ENCODE measurements at regions not wholly inside any gene's neighbourhood (a gene's known extent, or its start where the extent isn't known, plus 50 kb on each side); places are given as distances from the start of the nearest gene placed in this dataset.

- peaks cover 83% of the 10 kb centered on the region for H3K27me3 ChIP-seq
- H3K4me1 ChIP-seq, result peaks cover 0 to 13% (median 0%) of the 10 kb centered on the region in 3 donors
- peaks cover 0 to 5% (median 0%) of the 10 kb centered on the region in 3 donors for H3K9me3 ChIP-seq
- no peak for ATAC-seq
- H3K36me3 ChIP-seq, result no peaks in the 10 kb centered on the region
- H3K27ac ChIP-seq, result no peak overlapping the region
- H3K4me3 ChIP-seq, result no peak overlapping the region
- TF ChIP-seq POLR2AphosphoS5 (IDR thresholded peaks at IDR 0.05), result no peak
- TF ChIP-seq POLR2A (IDR thresholded peaks at IDR 0.05), result no peak
- no peak for TF ChIP-seq EP300 (IDR thresholded peaks at IDR 0.05)
- TF ChIP-seq CTCF (IDR thresholded peaks at IDR 0.05), result no peak
- WGBS, 2 donors (ENCODE audit: low coverage in 1 of 2), result 80 to 85% methylated on average over 9 to 12 of the region's 16 CpGs
These were observed 104.7 kb downstream of the ENGASE start for GRCh38 chr17:79179334-79179733.

- Histone ChIP-seq H3K4me1 (no peaks in the 10 kb centered on the region), H3K36me3 (no peaks in the 10 kb centered on the region), H3K9me3 (peaks cover 0 to 5% (median 0%) of the 10 kb centered on the region in 3 donors), H3K27ac (no peak overlapping the region), H3K27me3 (peaks cover 69% of the 10 kb centered on the region), H3K4me3 (no peak overlapping the region)
- WGBS, 2 donors (ENCODE audit: low coverage in 1 of 2), result 20 to 100% methylated on average over 2 of the region's 20 CpGs
- ATAC-seq, result no peak
- TF ChIP-seq POLR2AphosphoS5 (IDR thresholded peaks at IDR 0.05) (no peak), POLR2A (IDR thresholded peaks at IDR 0.05) (no peak), CTCF (IDR thresholded peaks at IDR 0.05) (no peak), EP300 (IDR thresholded peaks at IDR 0.05) (no peak)
These were observed 103.3 kb downstream of the ENGASE start for GRCh38 chr17:79177877-79178276.

GRCh38 chr17:79176792-79177601 is 102.4 kb downstream of the ENGASE start:
- peaks cover 60% of the 10 kb centered on the region for H3K27me3 ChIP-seq
- H3K27ac ChIP-seq, result no peak overlapping the region
- ATAC-seq, result no peak
- H3K4me1 ChIP-seq, result no peaks in the 10 kb centered on the region
- no peaks in the 10 kb centered on the region for H3K36me3 ChIP-seq
- peaks cover 0 to 5% (median 0%) of the 10 kb centered on the region in 3 donors for H3K9me3 ChIP-seq
- WGBS, 2 donors (ENCODE audit: low coverage in 1 of 2), result 39 to 50% methylated on average over 2 to 6 of the region's 21 CpGs
- H3K4me3 ChIP-seq, result no peak overlapping the region
- TF ChIP-seq POLR2AphosphoS5 (IDR thresholded peaks at IDR 0.05), result no peak
- TF ChIP-seq POLR2A (IDR thresholded peaks at IDR 0.05), result no peak
- no peak for TF ChIP-seq CTCF (IDR thresholded peaks at IDR 0.05)
- no peak for TF ChIP-seq EP300 (IDR thresholded peaks at IDR 0.05)

GRCh38 chr17:79174905-79175856 is 100.6 kb downstream of the ENGASE start:
- H3K36me3 ChIP-seq, result no peaks in the 10 kb centered on the region
- peaks cover 0 to 5% (median 0%) of the 10 kb centered on the region in 3 donors for H3K9me3 ChIP-seq
- TF ChIP-seq CTCF (IDR thresholded peaks at IDR 0.05) (no peak), EP300 (IDR thresholded peaks at IDR 0.05) (no peak), POLR2A (IDR thresholded peaks at IDR 0.05) (no peak), POLR2AphosphoS5 (IDR thresholded peaks at IDR 0.05) (no peak)
- H3K4me1 ChIP-seq, result no peaks in the 10 kb centered on the region
- no peak overlapping the region for H3K4me3 ChIP-seq
- H3K27ac ChIP-seq, result no peak overlapping the region
- peaks cover 49% of the 10 kb centered on the region for H3K27me3 ChIP-seq
- 43 to 55% methylated on average over 2 of the region's 28 CpGs for WGBS, 2 donors (ENCODE audit: low coverage in 1 of 2)
- ATAC-seq, result no peak
